HepG2 (cell line): ENCODE measurements at regions not wholly inside any gene's neighbourhood (a gene's known extent, or its start where the extent isn't known, plus 50 kb on each side); places are given as distances from the start of the nearest gene placed in this dataset.
A peak's percentile ranks its signal among the peaks of the same experiment; 100 is the strongest.

Experiments used
- ATF2 ChIP-seq: sonication (generic); formaldehyde crosslinking; IDR thresholded peaks from 2 replicates; pipeline ENCODE4 v1.4.0; 2020; ENCODE audit warnings: missing genetic modification reagents
- ATF6 ChIP-seq: sonication (generic); formaldehyde crosslinking; conservative IDR thresholded peaks from 2 replicates; pipeline ENCODE4 v1.4.0; 2020; ENCODE audit warnings: missing genetic modification reagents
- CTCF ChIP-seq: sonication (generic); formaldehyde crosslinking; IDR thresholded peaks from 2 replicates; pipeline ENCODE4 v1.5.0; 2020; ENCODE audit warnings: mild to moderate bottlenecking, missing genetic modification reagents, moderate library complexity
- ETV6 ChIP-seq: sonication (generic); formaldehyde crosslinking; conservative IDR thresholded peaks from 2 replicates; pipeline ENCODE4 v1.4.0; 2020; ENCODE audit warnings: missing genetic modification reagents
- FOSL1 ChIP-seq: sonication (generic); formaldehyde crosslinking; IDR thresholded peaks from 2 replicates; pipeline ENCODE4 v1.9.0; 2021; ENCODE audit warnings: missing genetic modification reagents, borderline replicate concordance
- FOXO1 ChIP-seq: sonication (generic); formaldehyde crosslinking; IDR thresholded peaks from 2 replicates; pipeline ENCODE4 v1.4.0; 2020; ENCODE audit warnings: missing genetic modification reagents
- HCFC1 ChIP-seq: fragments of 150-350 bp; IDR thresholded peaks from 2 replicates; pipeline ENCODE4 v1.6.1; 2014; ENCODE audit warnings: low read depth, low read length
- REST ChIP-seq, 2 experiments: IDR thresholded peaks; 2 replicates each; pipeline ENCODE4 v1.6.1; 2011 to 2012; ENCODE audit warnings: low read length in 2 of 2, borderline replicate concordance in 1 of 2, low read depth in 1 of 2, mild to moderate bottlenecking in 1 of 2, moderate library complexity in 1 of 2
- RFX5 ChIP-seq: IDR thresholded peaks from 2 replicates; pipeline ENCODE4 v1.6.1; 2011; ENCODE audit warnings: low read depth, low read length, improper control_type of control experiment
- SP1 ChIP-seq, 2 experiments: fragments of 450-650 bp in 1 of 2; sonication (generic) in 1 of 2; formaldehyde crosslinking in 1 of 2; IDR thresholded peaks; 2 replicates each; pipeline versions ENCODE4 v1.4.0 to v1.6.1; 2016 to 2020; ENCODE audit warnings: missing genetic modification reagents in 1 of 2
- SRY ChIP-seq: sonication (generic); formaldehyde crosslinking; IDR thresholded peaks from 2 replicates; pipeline ENCODE4 v1.8.0; 2022; ENCODE audit warnings: mild to moderate bottlenecking, missing genetic modification reagents
- THRA ChIP-seq: sonication (generic); formaldehyde crosslinking; IDR thresholded peaks from 2 replicates; pipeline ENCODE4 v1.4.0; 2020; ENCODE audit warnings: missing genetic modification reagents, borderline replicate concordance
- TP53 ChIP-seq: sonication (generic); formaldehyde crosslinking; conservative IDR thresholded peaks from 2 replicates; pipeline ENCODE4 v1.4.0; 2020; ENCODE audit warnings: missing genetic modification reagents
- ZNF367 ChIP-seq: sonication (generic); formaldehyde crosslinking; IDR thresholded peaks from 2 replicates; pipeline ENCODE4 v1.4.0; 2020; ENCODE audit warnings: missing genetic modification reagents, borderline replicate concordance

- TF ChIP-seq CTCF (CRISPR knock-in tag) (peak; percentile 40), FOXO1 (CRISPR knock-in tag) (no peak), RFX5 (no peak), TP53 (no peak), ZNF367 (CRISPR knock-in tag) (no peak), FOSL1 (CRISPR knock-in tag) (no peak), REST (IDR thresholded peaks at IDR 0.05; ENCODE audit: borderline replicate concordance in 1 of 2, low read depth in 1 of 2, low read length in 2 of 2) (no peak), THRA (CRISPR knock-in tag) (no peak), ATF2 (CRISPR knock-in tag) (no peak), SRY (CRISPR knock-in tag) (no peak), ATF6 (CRISPR knock-in tag) (no peak), ETV6 (CRISPR knock-in tag) (no peak), HCFC1 (no peak), SP1 (IDR thresholded peaks at IDR 0.05) (no peak), SP1 (CRISPR knock-in tag; IDR thresholded peaks at IDR 0.05) (no peak)
Observed at GRCh38 chrX:8323356-8323755, 141.3 kb upstream of the VCX3B start.
